ENCODE measurements at regions not wholly inside any gene's neighbourhood (a gene's known extent, or its start where the extent isn't known, plus 50 kb on each side); places are given as distances from the start of the nearest gene placed in this dataset.

- no peak for TF ChIP-seq CTCF (IDR thresholded peaks at IDR 0.05 in 2 of 3, conservative IDR thresholded peaks at IDR 0.05 in 1 of 3; ENCODE audit: borderline replicate concordance in 1 of 3, insufficient read depth in 1 of 3, low read depth in 2 of 3, low read length in 2 of 3)
- TF ChIP-seq EZH2 (IDR thresholded peaks at IDR 0.05) = no peak
- no peak for TF ChIP-seq REST (IDR thresholded peaks at IDR 0.05; ENCODE audit: low read depth)
- TF ChIP-seq MAX (IDR thresholded peaks at IDR 0.05) = no peak
Measured at GRCh38 chrX:144637731-144638130, 609.6 kb upstream of the SPANXN1 start.
